H1 (cell line): ENCODE measurements at regions not wholly inside any gene's neighbourhood (a gene's known extent, or its start where the extent isn't known, plus 50 kb on each side); places are given as distances from the start of the nearest gene placed in this dataset.

Source experiments
- CTCF ChIA-PET: fragments of 300-600 bp; sonication (Branson Sonifier 250); formaldehyde crosslinking; loops from one replicate; lab custom pipeline; 2021; ENCODE audit not compliant: partially characterized antibody; lab: Charles Lee
- POLR2A ChIA-PET: fragments of 300-600 bp; sonication (Branson Sonifier 250); formaldehyde crosslinking; loops from one replicate; lab custom pipeline; 2021; ENCODE audit warnings: inconsistent platforms; ENCODE audit not compliant: partially characterized antibody; lab: Charles Lee
- DNase-seq, 2 experiments: peaks; one replicate each; pipeline versions ENCODE4 v3.0.0 to v3.0.0-alpha.2; 2010 to 2022; ENCODE audit warnings: low spot score in 2 of 2, low read depth in 1 of 2, mixed read lengths in 1 of 2
- FAIRE-seq: peaks from 2 replicates; lab custom pipeline; 2011; peaks lifted over from hg19 to GRCh38; lab: Jason Lieb, UNC
- H2AFZ ChIP-seq: 2 replicates; pipeline ENCODE4 v1.8.1; 2012; ENCODE audit warnings: low read length, inconsistent platforms
- H2AK5ac ChIP-seq: 2 replicates; pipeline ENCODE4 v1.6.1; 2013; ENCODE audit warnings: low read depth, low read length
- H2BK120ac ChIP-seq: replicated peaks from 2 replicates; pipeline ENCODE3; 2013; ENCODE audit warnings: low read depth, low read length, inconsistent platforms
- H2BK12ac ChIP-seq: 2 replicates; pipeline ENCODE4 v1.6.1; 2013; ENCODE audit warnings: low read depth, low read length
- H2BK15ac ChIP-seq: 2 replicates; pipeline ENCODE4 v1.6.1; 2013; ENCODE audit warnings: low read length
- H2BK20ac ChIP-seq: 2 replicates; pipeline ENCODE4 v1.6.1; 2013; ENCODE audit warnings: low read length
- H2BK5ac ChIP-seq: 2 replicates; pipeline ENCODE4 v1.6.1; 2013; ENCODE audit warnings: low read depth, low read length
- H3K14ac ChIP-seq: 2 replicates; pipeline ENCODE4 v1.6.1; 2013; ENCODE audit warnings: inconsistent platforms; ENCODE audit not compliant: insufficient read length
- H3K18ac ChIP-seq: 2 replicates; pipeline ENCODE4 v1.6.1; 2013; ENCODE audit warnings: low read length; ENCODE audit errors: extremely low read depth
- H3K23ac ChIP-seq: 2 replicates; pipeline ENCODE4 v1.6.1; 2013; ENCODE audit warnings: inconsistent platforms; ENCODE audit not compliant: insufficient read length
- H3K23me2 ChIP-seq: 2 replicates; pipeline ENCODE4 v1.6.1; 2013; ENCODE audit warnings: low read depth, low read length
- H3K27ac ChIP-seq: 2 replicates; pipeline ENCODE4 v1.6.1; 2011; ENCODE audit warnings: low read depth, low read length, inconsistent platforms
- H3K27me3 ChIP-seq, 4 experiments: replicated peaks in 1 of 4; 1 replicate in 1 of 4; 2 replicates in 3 of 4; pipeline versions ENCODE4 v1.6.1 to v1.8.1; 2011 to 2013; ENCODE audit warnings: low read length in 3 of 4, mild to moderate bottlenecking in 3 of 4, inconsistent platforms in 2 of 4, mixed read lengths in 2 of 4, moderate library complexity in 1 of 4; ENCODE audit not compliant: control insufficient read depth in 3 of 4, insufficient read depth in 3 of 4; ENCODE audit errors: extremely low read depth in 1 of 4
- H3K36me3 ChIP-seq, 4 experiments: 2 replicates each; pipeline versions ENCODE4 v1.6.1 to v1.8.1; 2011 to 2013; ENCODE audit warnings: mild to moderate bottlenecking in 4 of 4, low read length in 3 of 4, moderate library complexity in 2 of 4, control low read depth in 1 of 4, inconsistent platforms in 1 of 4; ENCODE audit not compliant: insufficient read depth in 4 of 4, control insufficient read depth in 2 of 4
- H3K4ac ChIP-seq: replicated peaks from 2 replicates; pipeline ENCODE3; 2013; ENCODE audit warnings: low read length, low read depth, mixed read lengths, inconsistent platforms; ENCODE audit not compliant: insufficient read length
- H3K4me1 ChIP-seq, 4 experiments: replicated peaks in 1 of 4; 1 replicate in 1 of 4; 2 replicates in 3 of 4; pipeline versions ENCODE4 v1.6.1 to v1.8.1; 2011 to 2013; ENCODE audit warnings: low read length in 3 of 4, inconsistent platforms in 2 of 4, mixed read lengths in 1 of 4; ENCODE audit not compliant: insufficient read depth in 4 of 4, control insufficient read depth in 3 of 4
- H3K4me2 ChIP-seq, 2 experiments: 2 replicates each; pipeline versions ENCODE4 v1.6.1 to v1.8.1; 2011 to 2013; ENCODE audit warnings: low read depth in 2 of 2, low read length in 2 of 2, control low read depth in 1 of 2, inconsistent platforms in 1 of 2, mild to moderate bottlenecking in 1 of 2; ENCODE audit not compliant: insufficient read depth in 1 of 2
- H3K4me3 ChIP-seq, 4 experiments: fragments of 200-600, 300-600 bp in 1 of 4; sonication (generic), shearing (Covaris generic), sonication (Bioruptor Twin) in 1 of 4; 2 replicates each; pipeline versions ENCODE4 v1.5.1 to v1.8.1; 2011 to 2016; ENCODE audit warnings: low read length in 4 of 4, low read depth in 3 of 4, control low read depth in 2 of 4, inconsistent platforms in 2 of 4, mild to moderate bottlenecking in 2 of 4, mixed read lengths in 1 of 4, moderate library complexity in 1 of 4; ENCODE audit not compliant: insufficient read depth in 2 of 4; ENCODE audit errors: extremely low read depth in 1 of 4
- H3K56ac ChIP-seq: replicated peaks from 2 replicates; pipeline ENCODE3; 2013; ENCODE audit warnings: low read depth, mild to moderate bottlenecking, mixed read lengths, low read length, inconsistent platforms; ENCODE audit not compliant: insufficient read length
- H3K79me1 ChIP-seq: 2 replicates; pipeline ENCODE4 v1.6.1; 2013; ENCODE audit warnings: low read depth, low read length, control low read depth
- H3K79me2 ChIP-seq, 2 experiments: 2 replicates each; pipeline versions ENCODE4 v1.6.1 to v1.8.1; 2012 to 2013; ENCODE audit warnings: low read length in 2 of 2, mild to moderate bottlenecking in 2 of 2, inconsistent platforms in 1 of 2; ENCODE audit not compliant: insufficient read depth in 2 of 2, control insufficient read depth in 1 of 2
- H3K9ac ChIP-seq, 4 experiments: replicated peaks in 1 of 4; 1 replicate in 1 of 4; 2 replicates in 3 of 4; pipeline versions ENCODE4 v1.6.1 to v1.8.1; 2011 to 2013; ENCODE audit warnings: low read depth in 3 of 4, low read length in 3 of 4, control low read depth in 2 of 4, mild to moderate bottlenecking in 2 of 4, moderate library complexity in 2 of 4, inconsistent platforms in 1 of 4; ENCODE audit errors: extremely low read depth in 1 of 4
- H3K9me3 ChIP-seq, 2 experiments: 2 replicates each; pipeline versions ENCODE4 v1.6.1 to v1.8.1; 2012 to 2013; ENCODE audit warnings: mild to moderate bottlenecking in 2 of 2, moderate library complexity in 2 of 2, control low read depth in 1 of 2, inconsistent platforms in 1 of 2, low read depth in 1 of 2, low read length in 1 of 2, mixed read lengths in 1 of 2; ENCODE audit not compliant: insufficient read depth in 2 of 2
- H4K20me1 ChIP-seq, 2 experiments: replicated peaks in 1 of 2; 2 replicates each; pipeline versions ENCODE3 to v1.8.1; 2011 to 2013; ENCODE audit warnings: inconsistent platforms in 2 of 2, low read length in 2 of 2, mild to moderate bottlenecking in 1 of 2; ENCODE audit not compliant: insufficient read depth in 2 of 2, control insufficient read depth in 1 of 2
- H4K5ac ChIP-seq: 2 replicates; pipeline ENCODE4 v1.6.1; 2013; ENCODE audit warnings: low read length, low read depth, mixed read lengths, inconsistent platforms; ENCODE audit not compliant: insufficient read length
- H4K8ac ChIP-seq: 2 replicates; pipeline ENCODE4 v1.8.0; 2013; ENCODE audit warnings: mild to moderate bottlenecking, moderate library complexity, low read length, inconsistent platforms; ENCODE audit not compliant: insufficient read depth; ENCODE audit errors: extremely low read depth
- H4K91ac ChIP-seq: replicated peaks from 2 replicates; pipeline ENCODE3; 2013; ENCODE audit warnings: low read length, mixed read lengths, inconsistent platforms; ENCODE audit not compliant: insufficient read length
- ATF3 ChIP-seq: IDR thresholded peaks from 2 replicates; pipeline ENCODE4 v1.6.1; 2011; ENCODE audit warnings: low read depth, mild to moderate bottlenecking, low read length; ENCODE audit not compliant: insufficient read depth
- CBX8 ChIP-seq: fragments of 300-800, 300-1000 bp; sonication (generic); IDR thresholded peaks from 2 replicates; pipeline ENCODE4 v1.7.1; 2016; ENCODE audit warnings: low read depth, low read length, borderline replicate concordance
- E2F6 ChIP-seq: IDR thresholded peaks from 2 replicates; pipeline ENCODE4 v1.6.1; 2012; ENCODE audit warnings: inconsistent platforms
- HDAC2 ChIP-seq, 2 experiments: fragments of 300-600 bp in 1 of 2; sonication (generic) in 1 of 2; IDR thresholded peaks; 2 replicates each; pipeline ENCODE4 v1.6.1; 2011 to 2012; ENCODE audit warnings: low read depth in 2 of 2, low read length in 2 of 2, mild to moderate bottlenecking in 2 of 2, moderate library complexity in 2 of 2, borderline replicate concordance in 1 of 2, inconsistent platforms in 1 of 2
- HDAC6 ChIP-seq: IDR thresholded peaks from one replicate; pipeline ENCODE4 v1.7.1; 2012; ENCODE audit warnings: low read depth, mild to moderate bottlenecking, inconsistent platforms, low read length, moderate library complexity
- MAFK ChIP-seq: IDR thresholded peaks from 2 replicates; pipeline ENCODE4 v1.6.1; 2012; ENCODE audit warnings: low read depth, mild to moderate bottlenecking, improper control_type of control experiment, low read length
- RXRA ChIP-seq: IDR thresholded peaks from 2 replicates; pipeline ENCODE4 v1.6.1; 2011; ENCODE audit warnings: low read depth, mild to moderate bottlenecking, low read length, moderate library complexity; ENCODE audit not compliant: insufficient read depth
- SIN3A ChIP-seq, 2 experiments: IDR thresholded peaks in 1 of 2; conservative IDR thresholded peaks in 1 of 2; 2 replicates each; pipeline ENCODE4 v1.6.1; 2011 to 2012; ENCODE audit warnings: low read length in 2 of 2, improper control_type of control experiment in 1 of 2, low read depth in 1 of 2, mild to moderate bottlenecking in 1 of 2
- SIX5 ChIP-seq: IDR thresholded peaks from 2 replicates; pipeline ENCODE4 v1.6.1; 2011; ENCODE audit warnings: mild to moderate bottlenecking, low read depth, low read length
- TCF12 ChIP-seq: IDR thresholded peaks from 2 replicates; pipeline ENCODE4 v1.6.1; 2011; ENCODE audit warnings: low read depth, mild to moderate bottlenecking, low read length
- WGBS, 2 experiments: shearing (Covaris generic) in 1 of 2; methylation state at CpG; one replicate each; pipeline versions ENCODE4 v1.1.6 to v1.1.7; 2013 to 2015; ENCODE audit warnings: low lambda C conversion rate in 2 of 2, mixed read lengths in 2 of 2, inconsistent platforms in 1 of 2, low coverage in 1 of 2, missing lambda C conversion rate in 1 of 2; ENCODE audit not compliant: insufficient replicate concordance in 2 of 2, insufficient coverage in 1 of 2, insufficient read length in 1 of 2; ENCODE audit errors: extremely low coverage in 1 of 2, missing lambda C conversion rate in 1 of 2; 5-methylcytosine and 5-hydroxymethylcytosine counted together

GRCh38 chr2:107411267-107411666, 415.4 kb upstream of the RGPD4 start:
- H2AK5ac ChIP-seq = no peak overlapping the region
- H4K8ac ChIP-seq = no peak overlapping the region
- ChIA-PET CTCF (interaction anchor here (1.8 kb wide), 1 partner anchor 11 kb away, joined by 4 read pairs; no protein-coding TSS in a partner anchor), POLR2A (no interaction called here)
- no peak overlapping the region for H3K9ac ChIP-seq
- no peaks in the 10 kb centered on the region for H3K27me3 ChIP-seq
- H3K4me1 ChIP-seq = no peaks in the 10 kb centered on the region
- no peaks in the 10 kb centered on the region for H3K79me2 ChIP-seq
- H2BK120ac ChIP-seq = no peak overlapping the region
- no peak overlapping the region for H3K4me2 ChIP-seq
- DNase-seq = no peak
- H3K4me3 ChIP-seq = no peak overlapping the region
- no peak overlapping the region for H3K14ac ChIP-seq
- no peaks in the 10 kb centered on the region for H3K79me1 ChIP-seq
- no peaks in the 10 kb centered on the region for H3K23me2 ChIP-seq
- no peak overlapping the region for H4K5ac ChIP-seq
- H3K18ac ChIP-seq = no peak overlapping the region
- WGBS, 2 experiments = 100% methylated on average over 2 of the region's 2 CpGs; no CpG with 5 or more reads in 1 of the 2 experiments
- no peak overlapping the region for H3K56ac ChIP-seq
- H2AFZ ChIP-seq = no peak overlapping the region
- no peak for FAIRE-seq
- H3K23ac ChIP-seq = no peak overlapping the region
- no peak overlapping the region for H3K27ac ChIP-seq
- no peak overlapping the region for H3K4ac ChIP-seq
- no peak overlapping the region for H4K91ac ChIP-seq
- no peak overlapping the region for H2BK12ac ChIP-seq
- no peak overlapping the region for H2BK15ac ChIP-seq
- no peaks in the 10 kb centered on the region for H3K9me3 ChIP-seq
- H2BK20ac ChIP-seq = no peak overlapping the region
- no peaks in the 10 kb centered on the region for H4K20me1 ChIP-seq
- no peaks in the 10 kb centered on the region for H3K36me3 ChIP-seq
- H2BK5ac ChIP-seq = no peak overlapping the region
- TF ChIP-seq SIN3A (conservative IDR thresholded peaks at IDR 0.05 in 1 of 2, IDR thresholded peaks at IDR 0.05 in 1 of 2; ENCODE audit: low read depth in 1 of 2, low read length in 2 of 2) = no peak
- no peak for TF ChIP-seq MAFK
- no peak for TF ChIP-seq SIX5
- TF ChIP-seq TCF12 = no peak
- TF ChIP-seq ATF3 = no peak
- TF ChIP-seq E2F6 = no peak
- no peak for TF ChIP-seq RXRA
- TF ChIP-seq HDAC6 = no peak
- TF ChIP-seq HDAC2 (IDR thresholded peaks at IDR 0.05; ENCODE audit: borderline replicate concordance in 1 of 2, low read depth in 2 of 2, low read length in 2 of 2) = no peak
- TF ChIP-seq CBX8 = no peak
